GM12878 (cell line): ENCODE measurements at regions not wholly inside any gene's neighbourhood (a gene's known extent, or its start where the extent isn't known, plus 50 kb on each side); places are given as distances from the start of the nearest gene placed in this dataset.

ENCODE experiments used
- ATAC-seq: fragments of 200-7000 bp; cut with Tn5 transposase; 3 replicates; pipeline ENCODE4 v1.9.1; 2020; ENCODE audit warnings: mild to moderate bottlenecking, moderate library complexity
- BruUV-seq: library from RNA; stranded (reverse); fragments of 400-500 nt; replicated peaks from 2 replicates; lab custom pipeline; 2021; lab: Mats Ljungman, UMichigan
- CTCF ChIA-PET: fragments of 300-600 bp; sonication (Branson Sonifier 250); formaldehyde crosslinking; extraction: SDS; loops from one replicate; lab custom pipeline; 2021; ENCODE audit warnings: inconsistent platforms; lab: Yijun Ruan, JAX
- POLR2A ChIA-PET: fragments of 350-600 bp; formaldehyde crosslinking; extraction: SDS; loops from one replicate; lab custom pipeline; 2021; ENCODE audit warnings: inconsistent platforms; lab: Charles Lee
- RAD21 ChIA-PET: fragments of 300-600 bp; sonication (Branson Sonifier 250); formaldehyde crosslinking; loops from one replicate; lab custom pipeline; 2023; ENCODE audit warnings: antibody characterized with exemption; ENCODE audit not compliant: unreplicated experiment; lab: Charles Lee
- SMC1A ChIA-PET: fragments of 300-600 bp; sonication (Branson Sonifier 250); formaldehyde crosslinking; loops from one replicate; lab custom pipeline; 2023; ENCODE audit not compliant: unreplicated experiment, uncharacterized antibody; lab: Charles Lee
- DNase-seq: peaks from one replicate; pipeline ENCODE4 v3.0.0-alpha.2; 2011; ENCODE audit warnings: low read depth, low spot score
- FAIRE-seq: peaks from 3 replicates; lab custom pipeline; 2011; peaks lifted over from hg19 to GRCh38; lab: Jason Lieb, UNC
- H2AFZ ChIP-seq: 2 replicates; pipeline ENCODE4 v1.6.0; 2011; ENCODE audit warnings: low read depth, low read length, control low read depth; ENCODE audit not compliant: control insufficient read depth
- H3K27ac ChIP-seq: 2 replicates; pipeline ENCODE4 v1.5.1; 2011; ENCODE audit warnings: control low read depth; ENCODE audit not compliant: control insufficient read depth, insufficient read depth
- H3K27me3 ChIP-seq, 2 experiments: replicated peaks in 1 of 2; 2 replicates each; pipeline versions ENCODE4 v1.6.0 to v1.6.1; 2011; ENCODE audit warnings: low read length in 1 of 2; ENCODE audit not compliant: control insufficient read depth in 2 of 2, insufficient read depth in 2 of 2
- H3K36me3 ChIP-seq, 2 experiments: 2 replicates each; pipeline ENCODE4 v1.5.1; 2011; ENCODE audit warnings: low read length in 1 of 2; ENCODE audit not compliant: control insufficient read depth in 2 of 2, insufficient read depth in 2 of 2
- H3K4me1 ChIP-seq: 2 replicates; pipeline ENCODE4 v1.6.1; 2011; ENCODE audit warnings: mild to moderate bottlenecking, low read length, moderate library complexity, mixed read lengths; ENCODE audit not compliant: control insufficient read depth, insufficient read depth
- H3K4me2 ChIP-seq: 2 replicates; pipeline ENCODE4 v1.6.0; 2011; ENCODE audit warnings: control low read depth; ENCODE audit not compliant: control insufficient read depth, insufficient read depth
- H3K4me3 ChIP-seq: fragments of 200-600 bp; sonication (generic); 2 replicates; pipeline ENCODE4 v1.5.1; 2016
- H3K79me2 ChIP-seq: 2 replicates; pipeline ENCODE4 v1.6.0; 2011; ENCODE audit warnings: low read length; ENCODE audit not compliant: control insufficient read depth, insufficient read depth
- H3K9ac ChIP-seq: 2 replicates; pipeline ENCODE4 v1.8.0; 2011; ENCODE audit warnings: low read length, control low read depth, mixed read lengths; ENCODE audit not compliant: control insufficient read depth, insufficient read depth
- H3K9me3 ChIP-seq: replicated peaks from 3 replicates; pipeline ENCODE4 v1.5.1; 2011; ENCODE audit warnings: mild to moderate bottlenecking, low read length; ENCODE audit not compliant: control insufficient read depth, insufficient read depth
- H4K20me1 ChIP-seq: 2 replicates; pipeline ENCODE4 v1.6.0; 2011; ENCODE audit not compliant: control insufficient read depth, insufficient read depth
- E2F8 ChIP-seq: fragments of 450-650 bp; IDR thresholded peaks from 2 replicates; pipeline ENCODE4 v1.6.1; 2018; ENCODE audit warnings: mild to moderate bottlenecking, low read depth, moderate library complexity; ENCODE audit not compliant: partially characterized antibody
- FOXK2 ChIP-seq: fragments of 450-650 bp; IDR thresholded peaks from 2 replicates; pipeline ENCODE4 v1.6.1; 2017; ENCODE audit warnings: mild to moderate bottlenecking, moderate library complexity
- HCFC1 ChIP-seq: fragments of 150-350 bp; IDR thresholded peaks from 2 replicates; pipeline ENCODE4 v1.6.1; 2014; ENCODE audit warnings: low read length
- JUND ChIP-seq: IDR thresholded peaks from 2 replicates; pipeline ENCODE4 v1.6.1; 2012; ENCODE audit warnings: low read depth, mild to moderate bottlenecking, low read length, improper control_type of control experiment, moderate library complexity
- SIX5 ChIP-seq: IDR thresholded peaks from 2 replicates; pipeline ENCODE4 v1.6.1; 2011; ENCODE audit warnings: mild to moderate bottlenecking, low read depth, low read length, moderate library complexity; ENCODE audit not compliant: severe bottlenecking
- SREBF1 ChIP-seq: IDR thresholded peaks from 2 replicates; pipeline ENCODE4 v1.6.1; 2012; ENCODE audit warnings: mild to moderate bottlenecking, low read length
- SREBF2 ChIP-seq: IDR thresholded peaks from 2 replicates; pipeline ENCODE4 v1.6.1; 2012; ENCODE audit warnings: mild to moderate bottlenecking, low read length
- TCF7 ChIP-seq: IDR thresholded peaks from 2 replicates; pipeline ENCODE4 v1.6.1; 2014; ENCODE audit warnings: antibody characterized with exemption, borderline replicate concordance
- ZNF384 ChIP-seq: IDR thresholded peaks from 2 replicates; pipeline ENCODE4 v1.6.1; 2012; ENCODE audit warnings: low read depth, mild to moderate bottlenecking, low read length, improper control_type of control experiment, borderline replicate concordance
- WGBS: methylation state at CpG from one replicate; pipeline ENCODE4 v1.1.6; 2016; ENCODE audit warnings: low lambda C conversion rate; ENCODE audit not compliant: insufficient replicate concordance, insufficient coverage; ENCODE audit errors: missing lambda C conversion rate; 5-methylcytosine and 5-hydroxymethylcytosine counted together
- in situ Hi-C: fragments of 300-500 bp; cut with MboI; formaldehyde crosslinking; loops from 9 replicates; pipeline ENCODE4 v1.14.3; 2018; ENCODE audit warnings: mixed read lengths
- intact Hi-C: fragments of 100-400 bp; cut with micrococcal nuclease; formaldehyde crosslinking; loops from one replicate; pipeline ENCODE4 v1.14.2; 2022; ENCODE audit not compliant: unreplicated experiment
- TF ChIP-seq, protein P1 (sequence below): IDR thresholded peaks from 2 replicates; pipeline ENCODE4 v1.6.1; 2011; ENCODE audit warnings: low read depth, mild to moderate bottlenecking, low read length, moderate library complexity, borderline replicate concordance; ENCODE audit errors: extremely low read depth

GRCh38 chr1:182003953-182004586 lies 57.4 kb downstream of the ZNF648 start:
- ChIA-PET CTCF (interaction anchor here (1.4 kb wide), 1 partner anchor 9 kb away, joined by 3 read pairs; no protein-coding TSS in a partner anchor), POLR2A (no interaction called here), SMC1A (interaction anchor here (1.1 kb wide), 1 partner anchor 50 kb away, joined by 3 read pairs; no protein-coding TSS in a partner anchor), RAD21 (no interaction called here)
- TF ChIP-seq FOXK2 (no peak), SREBF1 (no peak), ZNF384 (no peak), SIX5 (no peak), E2F8 (no peak), JUND (no peak), TCF7 (no peak), HCFC1 (no peak), SREBF2 (no peak)
- TF ChIP-seq, protein P1, sequence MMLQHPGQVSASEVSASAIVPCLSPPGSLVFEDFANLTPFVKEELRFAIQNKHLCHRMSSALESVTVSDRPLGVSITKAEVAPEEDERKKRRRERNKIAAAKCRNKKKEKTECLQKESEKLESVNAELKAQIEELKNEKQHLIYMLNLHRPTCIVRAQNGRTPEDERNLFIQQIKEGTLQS: no peak
- no peak overlapping the region for H3K4me3 ChIP-seq
- H3K4me1 ChIP-seq: no peaks in the 10 kb centered on the region
- H3K9me3 ChIP-seq: no peaks in the 10 kb centered on the region; the same call in 2 of the 3 replicates
- no TSS peak for BruUV-seq
- in situ Hi-C loops (no loop called here), intact Hi-C loops (no loop called here)
- H3K79me2 ChIP-seq: no peaks in the 10 kb centered on the region
- no peak overlapping the region for H3K9ac ChIP-seq
- no peak overlapping the region for H3K27ac ChIP-seq
- H2AFZ ChIP-seq: no peak overlapping the region
- no peaks in the 10 kb centered on the region for H3K36me3 ChIP-seq
- no peaks in the 10 kb centered on the region for H3K27me3 ChIP-seq
- WGBS: 57% methylated on average over 12 of the region's 12 CpGs
- ATAC-seq (no peak), DNase-seq (no peak), FAIRE-seq (no peak)
- H4K20me1 ChIP-seq: no peaks in the 10 kb centered on the region
- no peak overlapping the region for H3K4me2 ChIP-seq
